GM18861 (cell line): ENCODE measurements at regions not wholly inside any gene's neighbourhood (a gene's known extent, or its start where the extent isn't known, plus 50 kb on each side); places are given as distances from the start of the nearest gene placed in this dataset.
A peak's percentile ranks its signal among the peaks of the same experiment; 100 is the strongest.
"Not testable (repeated sequence)": the region's sequence is repeated elsewhere in the genome, so short reads cannot be mapped to it uniquely, and the experiment has no call there.

Experiments used
- ATAC-seq: cut with Tn5 transposase; IDR thresholded peaks from one replicate; pipeline ENCODE4 v1.9.1; 2021; ENCODE audit not compliant: unreplicated experiment

DNA sequence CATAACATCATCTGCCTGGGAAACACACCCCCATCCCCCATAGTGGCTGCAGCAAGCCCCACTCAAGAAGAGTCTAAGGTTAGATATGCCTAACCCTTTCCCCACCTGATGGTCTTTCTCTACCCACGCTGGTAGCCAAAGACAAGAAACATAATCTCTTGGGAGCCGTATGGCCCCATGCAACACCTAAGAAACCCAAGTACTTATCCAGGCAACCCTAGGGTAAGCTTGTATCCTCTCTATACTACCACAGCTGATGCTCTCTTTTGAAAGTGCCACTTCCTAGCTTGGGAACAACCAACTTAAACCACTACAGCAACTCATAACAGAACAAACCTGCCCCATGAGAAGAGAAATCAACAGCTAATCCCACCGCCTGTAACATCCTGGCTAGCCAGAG, 161.1 kb downstream of the MSN start:
- ATAC-seq = no peak

DNA sequence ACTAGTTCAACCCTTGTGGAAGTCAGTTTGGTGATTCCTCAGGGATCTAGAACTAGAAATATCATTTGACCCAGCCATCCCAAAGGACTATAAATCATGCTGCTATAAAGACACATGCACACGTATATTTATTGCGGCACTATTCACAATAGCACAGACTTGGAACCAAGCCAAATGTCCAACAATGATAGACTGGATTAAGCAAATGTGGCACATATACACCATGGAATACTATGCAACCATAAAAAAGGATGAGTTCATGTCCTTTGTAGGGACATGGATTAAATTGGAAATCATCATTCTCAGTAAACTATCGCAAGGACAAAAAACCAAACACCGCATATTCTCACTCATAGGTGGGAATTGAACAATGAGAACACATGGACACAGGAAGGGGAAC, 157.8 kb downstream of the MSN start:
- not testable (repeated sequence) for ATAC-seq

DNA sequence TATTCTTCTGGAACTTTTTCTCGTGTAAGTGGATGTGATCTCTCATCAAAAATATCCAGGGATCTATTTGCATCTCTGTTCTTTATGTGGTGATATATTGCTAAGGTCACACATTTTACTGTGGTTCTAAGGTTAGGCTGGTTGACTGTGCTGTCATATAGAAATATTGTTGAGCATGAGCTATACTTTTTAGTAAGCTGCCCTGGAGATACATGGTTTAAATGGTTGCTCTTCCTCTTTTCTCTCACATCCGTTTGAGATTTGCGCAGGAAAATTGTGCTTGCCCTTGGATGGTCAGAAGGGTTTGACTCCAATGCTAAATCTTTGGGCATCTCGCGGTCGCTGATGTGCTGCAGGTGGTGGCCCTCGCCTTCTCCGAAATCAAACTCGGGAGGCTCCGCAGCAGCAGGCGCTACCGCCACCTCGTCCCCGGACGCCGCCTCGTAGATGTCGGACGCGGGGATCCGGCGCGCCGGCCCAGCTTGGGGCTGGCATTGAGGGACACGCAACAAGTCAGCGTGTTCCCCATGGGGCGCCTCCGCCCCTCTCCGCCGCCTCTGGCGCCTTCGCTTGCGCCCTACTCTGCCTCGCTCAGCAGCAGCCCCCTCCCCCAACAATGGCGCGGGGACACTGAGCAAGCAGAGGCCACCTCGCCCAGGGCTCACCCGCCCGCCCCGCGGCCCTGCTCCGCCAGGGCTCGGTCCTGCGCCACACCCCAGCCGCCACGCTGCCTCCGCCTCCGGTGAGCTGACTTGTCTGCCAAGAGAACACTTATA, 154.5 kb downstream of the MSN start:
- ATAC-seq = peak; percentile 45

DNA sequence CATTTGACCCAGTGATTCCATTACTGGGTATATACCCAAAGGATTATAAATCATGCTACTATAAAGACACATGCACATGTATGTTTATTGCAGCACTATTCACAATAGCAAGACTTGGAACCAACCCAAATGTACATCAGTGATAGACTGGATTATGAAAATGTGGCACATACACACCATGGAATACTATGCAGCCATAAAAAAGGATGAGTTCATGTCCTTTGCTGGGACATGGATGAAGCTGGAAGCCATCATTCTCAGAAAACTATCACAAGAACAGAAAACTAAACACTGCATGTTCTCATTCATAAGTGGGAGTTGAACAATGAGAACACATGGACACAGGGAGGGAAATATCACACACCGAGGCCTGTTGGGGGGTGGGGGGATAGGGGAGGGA, 152.5 kb downstream of the MSN start:
- not testable (repeated sequence) for ATAC-seq

DNA sequence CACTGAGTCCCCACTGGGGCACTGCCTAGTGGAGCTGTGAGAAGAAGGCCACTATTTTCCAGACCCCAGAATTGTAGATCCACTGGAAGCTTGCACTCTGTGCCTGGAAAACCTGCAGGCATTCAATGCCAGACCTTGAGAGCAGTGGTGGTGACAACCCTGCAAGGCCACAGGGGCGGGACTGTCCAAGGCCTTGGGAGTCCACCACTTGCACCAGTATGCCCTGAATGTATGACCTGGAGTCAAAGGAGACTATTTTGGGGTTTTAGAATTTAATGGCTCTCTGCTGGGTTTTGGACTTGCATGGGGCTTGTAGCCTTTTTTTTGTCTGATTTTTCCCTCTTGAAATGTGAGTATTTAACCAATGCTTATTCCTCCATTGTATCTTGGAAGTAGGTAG, 145.8 kb downstream of the MSN start:
- no peak for ATAC-seq

DNA sequence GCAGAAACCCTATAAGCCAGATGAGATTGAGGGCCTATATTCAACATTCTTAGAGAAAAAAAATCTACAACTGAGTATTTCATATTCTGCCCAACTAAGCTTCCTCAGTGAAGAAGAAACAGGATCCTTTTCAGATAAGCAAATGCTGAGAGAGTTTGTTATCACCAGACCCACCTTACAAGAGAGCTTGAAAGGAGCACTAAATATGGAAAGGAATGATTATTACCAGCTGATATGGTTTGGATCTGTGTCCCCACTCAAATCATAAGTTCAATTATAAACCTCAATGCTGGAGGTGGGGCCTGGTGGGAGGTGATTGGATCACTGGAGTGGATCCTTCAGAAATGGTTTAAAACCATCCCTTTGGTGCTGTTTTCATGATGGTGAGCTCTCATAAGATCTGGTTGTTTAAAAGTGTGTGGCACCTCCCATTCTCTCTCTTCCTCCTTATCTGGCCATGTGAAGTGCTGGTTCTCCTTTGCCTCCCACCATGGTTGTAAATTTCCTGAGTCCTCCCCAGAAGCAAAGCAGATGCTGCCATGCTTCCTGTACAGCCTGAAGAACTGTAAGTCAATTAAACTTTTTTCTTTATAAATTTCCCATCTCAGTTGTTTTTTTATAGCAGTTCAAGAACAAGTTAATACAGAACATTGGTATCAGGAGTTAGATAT, 144.2 kb downstream of the MSN start:
- no peak for ATAC-seq
